ENCODE measurements at regions not wholly inside any gene's neighbourhood (a gene's known extent, or its start where the extent isn't known, plus 50 kb on each side); places are given as distances from the start of the nearest gene placed in this dataset.

- TF ChIP-seq, protein P1, sequence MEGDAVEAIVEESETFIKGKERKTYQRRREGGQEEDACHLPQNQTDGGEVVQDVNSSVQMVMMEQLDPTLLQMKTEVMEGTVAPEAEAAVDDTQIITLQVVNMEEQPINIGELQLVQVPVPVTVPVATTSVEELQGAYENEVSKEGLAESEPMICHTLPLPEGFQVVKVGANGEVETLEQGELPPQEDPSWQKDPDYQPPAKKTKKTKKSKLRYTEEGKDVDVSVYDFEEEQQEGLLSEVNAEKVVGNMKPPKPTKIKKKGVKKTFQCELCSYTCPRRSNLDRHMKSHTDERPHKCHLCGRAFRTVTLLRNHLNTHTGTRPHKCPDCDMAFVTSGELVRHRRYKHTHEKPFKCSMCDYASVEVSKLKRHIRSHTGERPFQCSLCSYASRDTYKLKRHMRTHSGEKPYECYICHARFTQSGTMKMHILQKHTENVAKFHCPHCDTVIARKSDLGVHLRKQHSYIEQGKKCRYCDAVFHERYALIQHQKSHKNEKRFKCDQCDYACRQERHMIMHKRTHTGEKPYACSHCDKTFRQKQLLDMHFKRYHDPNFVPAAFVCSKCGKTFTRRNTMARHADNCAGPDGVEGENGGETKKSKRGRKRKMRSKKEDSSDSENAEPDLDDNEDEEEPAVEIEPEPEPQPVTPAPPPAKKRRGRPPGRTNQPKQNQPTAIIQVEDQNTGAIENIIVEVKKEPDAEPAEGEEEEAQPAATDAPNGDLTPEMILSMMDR (IDR thresholded peaks at IDR 0.05; ENCODE audit: low read depth, low read length), result no peak
- TF ChIP-seq POLR2A (IDR thresholded peaks at IDR 0.05; ENCODE audit: extremely low read depth, insufficient read length), result no peak
- TF ChIP-seq, protein P2, sequence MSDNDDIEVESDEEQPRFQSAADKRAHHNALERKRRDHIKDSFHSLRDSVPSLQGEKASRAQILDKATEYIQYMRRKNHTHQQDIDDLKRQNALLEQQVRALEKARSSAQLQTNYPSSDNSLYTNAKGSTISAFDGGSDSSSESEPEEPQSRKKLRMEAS (IDR thresholded peaks at IDR 0.05; ENCODE audit: low read depth, low read length), result no peak
These were observed 437.1 kb upstream of the TBX3 start for GRCh38 chr12:115121053-115121452.
